HEK293T (cell line): ENCODE measurements at regions not wholly inside any gene's neighbourhood (a gene's known extent, or its start where the extent isn't known, plus 50 kb on each side); places are given as distances from the start of the nearest gene placed in this dataset.

Experiments
- BHLHE40 ChIP-seq: fragments of 450-650 bp; IDR thresholded peaks from 2 replicates; pipeline ENCODE4 v1.6.1; 2016; ENCODE audit warnings: mild to moderate bottlenecking, moderate library complexity, borderline replicate concordance
- NFRKB ChIP-seq: fragments of 450-650 bp; IDR thresholded peaks from 2 replicates; pipeline ENCODE4 v1.6.1; 2016; ENCODE audit warnings: mild to moderate bottlenecking, moderate library complexity
- PKNOX1 ChIP-seq: fragments of 450-650 bp; IDR thresholded peaks from 2 replicates; pipeline ENCODE4 v1.6.1; 2016
- SP1 ChIP-seq: fragments of 450-650 bp; IDR thresholded peaks from 2 replicates; pipeline ENCODE4 v1.6.1; 2017
- SUZ12 ChIP-seq: fragments of 450-650 bp; IDR thresholded peaks from 2 replicates; pipeline ENCODE4 v1.6.1; 2016; ENCODE audit warnings: mild to moderate bottlenecking

- TF ChIP-seq PKNOX1: no peak
- no peak for TF ChIP-seq SP1
- TF ChIP-seq SUZ12: no peak
- no peak for TF ChIP-seq NFRKB
- TF ChIP-seq BHLHE40: no peak
Measured at GRCh38 chr5:107794741-107795140, 124.0 kb upstream of the EFNA5 start.
